Sciatic nerve (tissue), 2 donors: ENCODE measurements at regions not wholly inside any gene's neighbourhood (a gene's known extent, or its start where the extent isn't known, plus 50 kb on each side); places are given as distances from the start of the nearest gene placed in this dataset.
"Not testable (repeated sequence)": the region's sequence is repeated elsewhere in the genome, so short reads cannot be mapped to it uniquely, and the experiment has no call there.

Experiments used
- ATAC-seq: fragments of 200-7000 bp; cut with Tn5 transposase; one replicate; pipeline ENCODE4 v1.9.1; 2020; ENCODE audit warnings: mild to moderate bottlenecking, moderate library complexity
- DNase-seq: peaks from one replicate; pipeline ENCODE4 v3.0.0-alpha.2; 2020; ENCODE audit warnings: low spot score
- intact Hi-C: fragments of 100-400 bp; cut with DNase I; formaldehyde crosslinking; loops from one replicate; pipeline ENCODE4 v1.14.2; 2022
- donor health status: DM: no; HTN: no; CAD: no.
- donor health status: DM: no; HTN: no; CAD: no.

GRCh38 chr7:156519070-156519469 lies 121.5 kb upstream of the RNF32 start:
- ATAC-seq (no peak), DNase-seq (no peak)
- intact Hi-C loops: no loop called here

- DNase-seq (no peak), ATAC-seq (no peak)
- intact Hi-C loops: no loop called here
Observed at GRCh38 chr7:156518466-156518865, 122.1 kb upstream of the RNF32 start.

- ATAC-seq, intact Hi-C loops, DNase-seq: not testable (repeated sequence)
Observed at GRCh38 chr7:156517858-156518257, 122.7 kb upstream of the RNF32 start.

- intact Hi-C loops: no loop called here
- DNase-seq: no peak
- ATAC-seq: no peak
Observed at GRCh38 chr7:156516791-156517378, 123.7 kb upstream of the RNF32 start.

- DNase-seq (no peak), ATAC-seq (no peak)
- intact Hi-C loops: no loop called here
Observed at GRCh38 chr7:156515911-156516790, 124.4 kb upstream of the RNF32 start.

- ATAC-seq: no peak
- intact Hi-C loops: no loop called here
- DNase-seq: no peak
Observed at GRCh38 chr7:156514851-156515250, 125.7 kb upstream of the RNF32 start.

- intact Hi-C loops: no loop called here
- DNase-seq: no peak
- no peak for ATAC-seq
Observed at GRCh38 chr7:156511426-156511825, 129.1 kb upstream of the RNF32 start.

- DNase-seq (no peak), ATAC-seq (no peak)
- intact Hi-C loops: no loop called here
Observed at GRCh38 chr7:156510966-156511365, 129.6 kb upstream of the RNF32 start.

- ATAC-seq (no peak), DNase-seq (no peak)
- intact Hi-C loops: no loop called here
Observed at GRCh38 chr7:156509216-156509615, 131.4 kb upstream of the RNF32 start.

GRCh38 chr7:156505876-156506275 lies 134.7 kb upstream of the RNF32 start:
- intact Hi-C loops: no loop called here
- ATAC-seq: no peak
- DNase-seq: no peak

GRCh38 chr7:156504687-156505545 lies 135.7 kb upstream of the RNF32 start:
- intact Hi-C loops: no loop called here
- ATAC-seq (no peak), DNase-seq (no peak)

GRCh38 chr7:156504006-156504405 lies 136.6 kb upstream of the RNF32 start:
- DNase-seq: no peak
- intact Hi-C loops: no loop called here

GRCh38 chr7:156503196-156503595 lies 137.4 kb upstream of the RNF32 start:
- ATAC-seq (no peak), DNase-seq (no peak)
- intact Hi-C loops: no loop called here

More at GRCh38 chr7:156504006-156504405, 136.6 kb upstream of the RNF32 start:
- no peak for ATAC-seq

GRCh38 chr7:156501815-156502214 lies 138.8 kb upstream of the RNF32 start:
- DNase-seq, ATAC-seq, intact Hi-C loops: not testable (repeated sequence)

- ATAC-seq (no peak), DNase-seq (no peak)
- intact Hi-C loops: no loop called here
Observed at GRCh38 chr7:156499247-156499881, 141.2 kb upstream of the RNF32 start.

- ATAC-seq: no peak
- intact Hi-C loops: no loop called here
- DNase-seq: no peak
Observed at GRCh38 chr7:156497776-156498509, 142.6 kb upstream of the RNF32 start.

- ATAC-seq: no peak
- no peak for DNase-seq
- intact Hi-C loops: no loop called here
Observed at GRCh38 chr7:156496865-156497264, 143.7 kb upstream of the RNF32 start.

- DNase-seq (no peak), ATAC-seq (no peak)
- intact Hi-C loops: no loop called here
Observed at GRCh38 chr7:156496363-156496769, 144.2 kb upstream of the RNF32 start.
